ENCODE measurements at regions not wholly inside any gene's neighbourhood (a gene's known extent, or its start where the extent isn't known, plus 50 kb on each side); places are given as distances from the start of the nearest gene placed in this dataset.

DNA sequence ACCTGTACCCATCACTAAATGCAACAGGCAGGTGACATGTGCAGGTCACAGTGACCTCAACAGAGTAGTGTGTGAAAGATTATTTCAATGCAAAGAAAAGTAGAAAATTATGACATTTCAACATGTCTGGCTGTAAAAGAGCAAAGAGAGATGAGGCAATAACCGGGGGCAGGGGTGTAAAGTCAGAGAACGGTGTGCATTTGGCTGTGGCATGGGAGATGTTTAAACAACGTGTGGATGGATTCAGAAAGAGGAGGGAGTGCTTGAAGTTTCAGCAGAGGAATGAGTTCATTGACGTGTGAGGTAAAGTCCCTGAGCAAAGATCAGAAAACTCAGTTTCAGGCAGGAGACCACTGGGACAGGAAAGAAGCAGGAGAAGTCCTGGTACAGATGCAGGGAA is 229.7 kb downstream of the BUD13 start:
- no peak overlapping the region for H2AFZ ChIP-seq (ENCODE audit: low read length)
- no peaks in the 10 kb centered on the region for H3K36me3 ChIP-seq (replicated peaks in 1 of 2; ENCODE audit: control insufficient read depth in 1 of 2, insufficient read depth in 2 of 2, low read length in 2 of 2)
- no peak for ATAC-seq
- no peaks in the 10 kb centered on the region for H3K9me3 ChIP-seq (ENCODE audit: low read length)
- BruUV-seq (replicated peaks): no TSS peak
- H3K4me1 ChIP-seq (ENCODE audit: insufficient read depth, low read length): peaks cover 8% of the 10 kb centered on the region; the same call in 1 of the 2 replicates
- H4K20me1 ChIP-seq (ENCODE audit: insufficient read depth, low read length): no peaks in the 10 kb centered on the region
- no peak overlapping the region for H3K4me3 ChIP-seq (replicated peaks in 1 of 3; ENCODE audit: insufficient read depth in 1 of 3, low read depth in 2 of 3, low read length in 3 of 3)
- FAIRE-seq: no peak
- TF ChIP-seq ATF7 (IDR thresholded peaks at IDR 0.05): no peak
- TF ChIP-seq ATF7 (CRISPR knock-in tag; IDR thresholded peaks at IDR 0.05): no peak
- no peak for TF ChIP-seq ZNF224 (CRISPR knock-in tag; IDR thresholded peaks at IDR 0.05)
- no peak for TF ChIP-seq ZNF260 (CRISPR knock-in tag; IDR thresholded peaks at IDR 0.05; ENCODE audit: borderline replicate concordance, low read depth)
- no peak for TF ChIP-seq HNRNPLL (IDR thresholded peaks at IDR 0.05; ENCODE audit: low read depth, low read length, poor library complexity, severe bottlenecking)
- TF ChIP-seq, protein P1, sequence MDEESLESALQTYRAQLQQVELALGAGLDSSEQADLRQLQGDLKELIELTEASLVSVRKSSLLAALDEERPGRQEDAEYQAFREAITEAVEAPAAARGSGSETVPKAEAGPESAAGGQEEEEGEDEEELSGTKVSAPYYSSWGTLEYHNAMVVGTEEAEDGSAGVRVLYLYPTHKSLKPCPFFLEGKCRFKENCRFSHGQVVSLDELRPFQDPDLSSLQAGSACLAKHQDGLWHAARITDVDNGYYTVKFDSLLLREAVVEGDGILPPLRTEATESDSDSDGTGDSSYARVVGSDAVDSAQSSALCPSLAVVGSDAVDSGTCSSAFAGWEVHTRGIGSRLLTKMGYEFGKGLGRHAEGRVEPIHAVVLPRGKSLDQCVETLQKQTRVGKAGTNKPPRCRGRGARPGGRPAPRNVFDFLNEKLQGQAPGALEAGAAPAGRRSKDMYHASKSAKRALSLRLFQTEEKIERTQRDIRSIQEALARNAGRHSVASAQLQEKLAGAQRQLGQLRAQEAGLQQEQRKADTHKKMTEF (CRISPR knock-in tag; IDR thresholded peaks at IDR 0.05): no peak
- no peak for TF ChIP-seq PPARG (CRISPR knock-in tag; conservative IDR thresholded peaks at IDR 0.05)
- TF ChIP-seq, protein P2, sequence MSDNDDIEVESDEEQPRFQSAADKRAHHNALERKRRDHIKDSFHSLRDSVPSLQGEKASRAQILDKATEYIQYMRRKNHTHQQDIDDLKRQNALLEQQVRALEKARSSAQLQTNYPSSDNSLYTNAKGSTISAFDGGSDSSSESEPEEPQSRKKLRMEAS (IDR thresholded peaks at IDR 0.05): 0 out of 2 replicates have a peak, but pooled peaks have one; percentile 42
- peak; percentile 68 for TF ChIP-seq CEBPB (IDR thresholded peaks at IDR 0.05; ENCODE audit: borderline replicate concordance, low read depth, low read length)
- TF ChIP-seq KLF16 (CRISPR knock-in tag; IDR thresholded peaks at IDR 0.05): no peak
- TF ChIP-seq TCF7L2 (IDR thresholded peaks at IDR 0.05; ENCODE audit: low read depth, low read length): no peak
- no peak for TF ChIP-seq FOXJ3 (CRISPR knock-in tag; IDR thresholded peaks at IDR 0.05; ENCODE audit: borderline replicate concordance)
- TF ChIP-seq ZNF337 (CRISPR knock-in tag; IDR thresholded peaks at IDR 0.05; ENCODE audit: borderline replicate concordance, low read depth): no peak
- no peak for TF ChIP-seq HHEX (CRISPR knock-in tag; IDR thresholded peaks at IDR 0.05)
- TF ChIP-seq SMAD9 (CRISPR knock-in tag; IDR thresholded peaks at IDR 0.05): no peak
- no peak for TF ChIP-seq ZNF766 (CRISPR knock-in tag; IDR thresholded peaks at IDR 0.05; ENCODE audit: borderline replicate concordance)
- no peak for TF ChIP-seq ZNF501 (CRISPR knock-in tag; IDR thresholded peaks at IDR 0.05)
- in situ Hi-C loops (cut with HindIII; ENCODE audit: extremely low pct_ligation_motif_present, low pct_unique_long_range_greater_than_20kb) (no loop called here), intact Hi-C loops (cut with micrococcal nuclease; ENCODE audit: unreplicated experiment) (no loop called here)
- no peak for DNase-seq (ENCODE audit: low spot score)
- POLR2A ChIA-PET: no interaction called here
- no peak overlapping the region for H3K4me2 ChIP-seq (ENCODE audit: low read depth, low read length)
- CTCF ChIA-PET (ENCODE audit: low intra/inter-chr PET ratio, low total read pairs): no interaction called here
- H3K27me3 ChIP-seq (ENCODE audit: control insufficient read depth in 1 of 2, insufficient read depth in 2 of 2, low read length in 2 of 2): 0 out of 5 replicates have a peak, but pooled peaks cover 0 to 3% of the 10 kb centered on the region in 2 experiments
- no peak overlapping the region for H3K9ac ChIP-seq (ENCODE audit: insufficient read depth, low read depth, low read length)
- 2% methylated on average over 4 of the region's 4 CpGs for whole genome bisulfite sequencing (ENCODE audit: low lambda C conversion rate)
- no peak overlapping the region for H3K27ac ChIP-seq (ENCODE audit: extremely low read length, insufficient read depth, low read length)
- H3K79me2 ChIP-seq (ENCODE audit: insufficient read depth, low read length): no peaks in the 10 kb centered on the region

Data from HepG2 (cell line).